Kidney epithelial cell (primary cell): ENCODE measurements at regions not wholly inside any gene's neighbourhood (a gene's known extent, or its start where the extent isn't known, plus 50 kb on each side); places are given as distances from the start of the nearest gene placed in this dataset.

Experiments used
- DNase-seq: peaks from one replicate; pipeline ENCODE4 v3.0.0-alpha.2; 2010; ENCODE audit warnings: low read depth
- H3K27me3 ChIP-seq: 2 replicates; pipeline ENCODE4 v1.6.0; 2011; ENCODE audit warnings: low read length; ENCODE audit not compliant: control insufficient read depth, insufficient read depth
- H3K36me3 ChIP-seq: 2 replicates; pipeline ENCODE4 v1.5.1; 2011; ENCODE audit warnings: low read length; ENCODE audit not compliant: control insufficient read depth, insufficient read depth
- H3K4me3 ChIP-seq: 2 replicates; pipeline ENCODE4 v1.5.1; 2011; ENCODE audit warnings: low read depth, mild to moderate bottlenecking, control low read depth, low read length
- CTCF ChIP-seq: IDR thresholded peaks from 2 replicates; pipeline ENCODE4 v1.5.1; 2011; ENCODE audit warnings: mild to moderate bottlenecking, moderate library complexity, low read length, control low read depth, inconsistent platforms; ENCODE audit not compliant: insufficient read depth, poor library complexity, severe bottlenecking

GRCh38 chr22:19591568-19591967 lies 67.4 kb upstream of the CLDN5 start:
- TF ChIP-seq CTCF, result no peak
- DNase-seq, result no peak
- peaks cover 4% of the 10 kb centered on the region for H3K27me3 ChIP-seq
- no peak overlapping the region for H3K4me3 ChIP-seq
- no peaks in the 10 kb centered on the region for H3K36me3 ChIP-seq

- DNase-seq, result no peak
- TF ChIP-seq CTCF, result no peak
- Histone ChIP-seq H3K27me3 (peaks cover 3% of the 10 kb centered on the region), H3K4me3 (no peak overlapping the region), H3K36me3 (no peaks in the 10 kb centered on the region)
Measured at GRCh38 chr22:19592464-19592863, 68.3 kb upstream of the CLDN5 start.

- no peaks in the 10 kb centered on the region for H3K36me3 ChIP-seq
- H3K27me3 ChIP-seq, result peaks cover 3% of the 10 kb centered on the region
- no peak for TF ChIP-seq CTCF
- H3K4me3 ChIP-seq, result no peak overlapping the region
- DNase-seq, result no peak
Measured at GRCh38 chr22:19593991-19594569, 69.9 kb upstream of the CLDN5 start.

- DNase-seq, result no peak
- peaks cover 3% of the 10 kb centered on the region for H3K27me3 ChIP-seq
- no peak overlapping the region for H3K4me3 ChIP-seq
- TF ChIP-seq CTCF, result no peak
- H3K36me3 ChIP-seq, result no peaks in the 10 kb centered on the region
Measured at GRCh38 chr22:19595532-19595931, 71.3 kb upstream of the CLDN5 start.

- no peaks in the 10 kb centered on the region for H3K36me3 ChIP-seq
- H3K27me3 ChIP-seq, result no peaks in the 10 kb centered on the region
- DNase-seq, result no peak
- no peak for TF ChIP-seq CTCF
- H3K4me3 ChIP-seq, result no peak overlapping the region
Measured at GRCh38 chr22:19596680-19597398, 72.6 kb upstream of the CLDN5 start.

GRCh38 chr22:19597399-19597735 lies 73.2 kb upstream of the CLDN5 start:
- no peak for DNase-seq
- TF ChIP-seq CTCF, result no peak
- Histone ChIP-seq H3K27me3 (no peaks in the 10 kb centered on the region), H3K36me3 (no peaks in the 10 kb centered on the region), H3K4me3 (no peak overlapping the region)
